Germinal center (tissue), 1 donor: ENCODE measurements at regions not wholly inside any gene's neighbourhood (a gene's known extent, or its start where the extent isn't known, plus 50 kb on each side); places are given as distances from the start of the nearest gene placed in this dataset.

Experiments
- DNase-seq: peaks from one replicate; pipeline ENCODE4 v3.0.0; 2012; ENCODE audit warnings: mixed read lengths, low spot score

GRCh38 chr10:111506266-111507034, 429.6 kb downstream of the ADRA2A start:
- no peak for DNase-seq

DNA sequence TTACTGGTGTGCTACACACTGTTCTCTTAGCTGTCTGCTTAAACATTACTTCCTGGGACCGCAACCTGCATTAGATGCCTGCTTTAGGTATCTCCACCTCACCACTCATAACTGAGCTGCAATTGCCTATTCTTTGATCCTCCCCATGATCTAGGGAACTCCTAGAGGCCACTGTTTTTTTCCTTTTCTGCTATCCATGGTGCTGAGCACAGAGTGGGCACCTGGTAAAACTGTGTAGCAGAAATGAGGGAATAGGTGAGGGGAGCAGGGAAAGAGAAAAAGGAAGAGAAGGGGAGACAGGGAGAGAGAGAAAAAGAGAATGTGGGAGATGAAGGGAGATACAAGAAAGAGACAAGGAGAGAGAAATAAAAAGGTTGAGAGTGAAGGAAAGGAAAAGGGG, 434.9 kb downstream of the ADRA2A start:
- no peak for DNase-seq

GRCh38 chr10:111515264-111515663, 438.4 kb downstream of the ADRA2A start:
- no peak for DNase-seq

DNA sequence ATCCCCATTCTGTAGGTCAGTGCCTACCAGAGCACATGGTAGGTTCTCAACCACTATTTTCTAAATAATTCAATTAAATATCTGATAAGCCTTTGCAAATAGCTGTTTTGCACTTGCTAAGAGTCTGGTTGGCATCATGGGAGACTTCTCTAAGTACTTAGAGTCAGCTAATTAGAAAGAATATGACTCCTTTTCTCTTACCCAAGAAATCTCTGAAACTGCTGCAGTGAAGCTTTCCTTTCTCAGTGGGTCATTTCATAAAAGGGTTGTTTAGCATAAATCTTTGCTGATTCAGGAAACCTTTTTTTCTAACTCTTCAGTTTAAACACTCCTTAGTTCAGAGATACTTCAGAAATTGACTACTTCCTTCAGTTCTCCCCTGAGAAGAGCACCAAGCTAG, 438.9 kb downstream of the ADRA2A start:
- DNase-seq: no peak

- DNase-seq: no peak
These were observed 439.3 kb downstream of the ADRA2A start for GRCh38 chr10:111516144-111516543.

DNA sequence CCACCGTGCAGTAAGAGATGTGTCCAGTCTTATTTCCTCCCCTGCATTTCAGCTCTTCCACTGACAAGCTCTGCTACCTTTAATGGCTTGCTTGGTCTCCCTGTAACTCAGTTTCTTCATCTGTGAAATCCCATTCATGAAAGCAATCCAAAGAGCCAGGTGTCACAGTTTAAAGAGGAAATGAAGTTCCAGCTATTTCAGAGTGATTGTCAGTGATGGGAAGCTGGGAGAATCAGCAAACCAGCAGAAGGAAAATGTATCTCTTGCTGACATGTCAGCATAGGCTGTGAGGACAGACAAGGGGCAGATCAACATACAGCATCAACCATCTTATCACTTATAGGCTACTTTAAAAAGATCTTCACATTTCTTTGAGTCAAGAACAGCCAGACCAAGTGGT, 445.3 kb downstream of the ADRA2A start:
- no peak for DNase-seq

GRCh38 chr10:111522551-111522950, 445.7 kb downstream of the ADRA2A start:
- no peak for DNase-seq

DNA sequence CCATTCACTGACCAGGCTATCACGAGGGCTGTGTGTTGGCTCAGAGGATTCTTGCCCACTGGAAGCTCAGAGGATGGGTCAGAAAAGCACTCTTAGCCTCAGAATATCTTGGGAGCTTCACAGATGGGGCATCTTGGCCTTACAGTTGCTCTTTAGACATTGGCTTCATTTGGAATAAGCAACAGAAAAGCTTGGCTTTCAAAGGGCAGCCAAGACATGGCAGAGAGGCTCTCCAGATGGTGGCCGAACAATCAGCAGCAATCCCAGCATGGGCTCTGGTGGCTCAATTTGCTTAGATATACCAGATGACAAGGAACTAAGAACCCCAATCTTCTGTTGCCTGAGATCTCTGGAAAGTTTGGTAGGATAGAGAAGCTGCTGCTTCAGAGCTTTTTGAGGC, 446.2 kb downstream of the ADRA2A start:
- DNase-seq: no peak

DNA sequence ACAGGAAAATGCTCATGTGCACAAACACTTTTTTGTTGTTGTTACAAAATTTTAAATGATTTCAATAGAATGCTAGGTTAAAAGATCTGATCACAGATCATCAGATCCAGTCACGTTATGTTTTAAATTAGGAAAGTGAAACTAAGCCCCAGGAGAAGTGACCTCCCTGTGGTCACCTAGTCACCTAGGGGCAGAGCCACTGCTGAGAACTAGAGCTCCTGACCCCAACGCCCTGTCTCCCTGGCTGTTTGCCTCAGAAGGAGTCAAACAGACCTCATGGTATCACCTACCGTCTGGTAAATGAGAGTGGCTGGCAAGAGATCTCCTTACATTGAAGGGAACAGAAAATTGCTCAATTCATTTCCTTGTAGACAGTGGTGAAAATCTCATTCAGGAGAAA, 447.3 kb downstream of the ADRA2A start:
- DNase-seq: no peak

GRCh38 chr10:111525696-111526095, 448.9 kb downstream of the ADRA2A start:
- DNase-seq: no peak

DNA sequence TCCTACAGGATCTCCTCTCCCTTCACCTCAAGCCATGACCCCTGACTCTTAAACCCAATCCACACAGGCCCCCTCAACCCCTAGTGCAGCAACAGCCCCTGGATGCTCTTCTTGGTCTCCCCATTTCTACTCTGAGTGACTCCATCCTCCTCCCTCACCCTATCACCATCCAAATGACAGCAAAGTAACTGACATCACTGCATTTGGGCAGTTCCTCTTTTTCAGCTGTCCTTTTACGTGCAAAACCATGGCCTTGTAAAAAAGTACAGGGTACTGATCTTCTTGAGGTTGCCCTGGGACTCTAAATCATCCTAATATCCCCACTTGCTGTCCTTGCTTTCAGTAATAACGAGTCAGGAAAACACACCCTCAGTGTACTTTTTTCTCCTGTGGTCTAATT, 454.9 kb downstream of the ADRA2A start:
- DNase-seq: no peak

DNA sequence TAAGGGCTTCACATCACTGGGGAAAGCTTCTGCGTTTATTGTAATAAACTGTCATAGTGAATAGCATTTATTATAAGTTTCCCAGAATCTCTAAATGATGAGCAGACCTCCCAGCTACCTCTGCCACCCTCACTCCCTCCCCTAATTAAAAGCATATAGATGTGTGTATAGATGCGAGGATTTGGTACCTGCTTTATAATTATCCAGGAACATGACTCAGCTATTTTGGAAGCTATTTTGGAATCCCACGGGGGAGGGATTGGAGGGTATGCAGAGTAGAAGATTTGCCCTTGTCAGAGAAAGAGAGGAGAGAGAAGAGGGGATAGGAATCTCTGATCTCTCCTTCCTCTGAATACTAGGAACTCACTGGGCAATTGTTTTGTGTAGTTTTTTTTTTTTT, 455.3 kb downstream of the ADRA2A start:
- DNase-seq: no peak

- DNase-seq: no peak
These were observed 462.4 kb downstream of the ADRA2A start for GRCh38 chr10:111539246-111539645.

GRCh38 chr10:111543854-111544253, 467.0 kb downstream of the ADRA2A start:
- DNase-seq: no peak

- no peak for DNase-seq
These were observed 469.2 kb downstream of the ADRA2A start for GRCh38 chr10:111545861-111546605.

DNA sequence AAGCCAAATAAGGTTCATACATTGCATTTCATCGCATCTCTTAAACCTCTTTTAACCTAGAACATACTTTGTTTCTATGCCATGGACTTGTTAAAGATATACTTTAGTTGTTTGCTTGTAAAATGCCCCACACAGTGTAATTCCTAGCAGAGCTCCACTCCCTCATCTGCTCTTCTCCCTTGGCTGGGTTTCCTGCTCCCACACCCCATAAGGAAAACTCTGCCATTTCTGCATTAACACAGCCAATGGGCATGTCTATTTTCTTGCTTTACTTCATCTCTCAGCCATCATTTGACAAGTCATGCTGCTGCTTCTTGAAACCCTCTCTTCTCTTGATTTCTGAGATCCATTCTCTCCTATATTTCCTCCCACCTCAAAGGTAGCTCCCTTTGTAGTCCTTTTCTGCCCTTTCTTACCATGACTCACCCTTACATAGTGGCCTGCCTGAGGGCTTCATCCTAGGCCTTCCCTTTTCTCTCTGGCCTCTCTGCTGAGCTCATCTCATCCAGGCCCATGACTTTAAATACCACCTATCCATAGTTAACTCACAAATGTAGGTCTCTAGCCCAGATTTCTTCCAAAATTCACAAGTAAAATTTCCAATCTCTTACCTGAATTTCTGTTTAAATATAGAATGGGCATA, 471.4 kb downstream of the ADRA2A start:
- no peak for DNase-seq

DNA sequence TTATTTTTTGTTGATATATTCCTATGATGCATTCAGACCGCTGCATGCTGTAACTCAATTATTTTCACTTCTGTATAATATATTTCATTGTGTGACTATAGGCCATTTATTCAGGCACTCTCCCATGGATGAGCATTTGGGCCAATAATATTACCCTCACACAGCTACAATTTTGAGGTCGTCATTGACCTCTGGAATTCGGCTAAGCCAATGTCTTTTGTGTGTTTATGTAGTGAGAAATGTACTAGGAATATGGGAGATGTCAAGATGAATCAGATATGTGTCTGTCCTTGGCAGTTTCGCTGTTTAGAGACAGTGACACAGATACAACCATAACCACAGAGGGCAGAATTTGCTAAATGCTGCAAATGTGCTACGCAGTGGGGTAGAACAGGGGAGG, 474.2 kb downstream of the ADRA2A start:
- no peak for DNase-seq

DNA sequence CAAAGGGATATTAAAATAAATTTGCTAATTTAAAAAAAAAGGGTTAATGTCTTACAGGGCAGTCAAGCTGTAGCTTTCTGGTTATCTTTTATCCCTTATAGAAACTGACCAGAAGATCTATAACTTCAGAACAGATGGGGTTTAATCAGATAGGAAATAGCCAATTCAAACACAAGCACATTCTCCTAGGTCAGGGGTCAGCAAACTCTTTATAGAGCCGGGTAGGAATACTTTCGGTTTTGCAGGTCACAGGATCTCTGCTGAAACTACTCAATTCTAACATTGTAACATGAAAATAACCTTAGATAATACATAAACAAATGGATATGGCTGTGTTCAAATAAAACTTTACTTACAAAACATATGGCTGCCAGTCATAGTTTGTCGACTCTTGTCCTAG, 479.8 kb downstream of the ADRA2A start:
- no peak for DNase-seq

- DNase-seq: no peak
These were observed 481.4 kb downstream of the ADRA2A start for GRCh38 chr10:111558211-111558610.

GRCh38 chr10:111560027-111560426, 483.2 kb downstream of the ADRA2A start:
- no peak for DNase-seq

GRCh38 chr10:111561124-111561523, 484.3 kb downstream of the ADRA2A start:
- DNase-seq: no peak

DNA sequence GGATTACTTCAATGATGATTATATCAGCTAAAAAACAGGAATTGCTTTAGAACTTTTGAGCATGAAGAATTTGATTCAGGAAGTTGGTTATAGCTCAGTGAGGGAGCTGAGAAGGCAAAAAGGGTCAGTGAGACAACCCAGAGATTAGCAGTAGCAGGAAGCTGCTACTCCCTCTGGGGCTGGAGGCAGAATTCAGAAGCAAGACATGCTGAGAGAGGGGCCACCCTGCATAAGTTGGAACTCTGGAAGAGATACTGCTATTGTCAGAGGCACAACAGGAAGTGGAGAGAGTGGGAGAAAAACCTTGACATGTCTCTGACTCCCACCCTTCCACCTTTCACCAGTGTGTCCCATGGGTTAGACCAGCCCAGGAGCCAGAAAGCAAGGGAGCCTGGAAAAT, 488.7 kb downstream of the ADRA2A start:
- DNase-seq: no peak

DNA sequence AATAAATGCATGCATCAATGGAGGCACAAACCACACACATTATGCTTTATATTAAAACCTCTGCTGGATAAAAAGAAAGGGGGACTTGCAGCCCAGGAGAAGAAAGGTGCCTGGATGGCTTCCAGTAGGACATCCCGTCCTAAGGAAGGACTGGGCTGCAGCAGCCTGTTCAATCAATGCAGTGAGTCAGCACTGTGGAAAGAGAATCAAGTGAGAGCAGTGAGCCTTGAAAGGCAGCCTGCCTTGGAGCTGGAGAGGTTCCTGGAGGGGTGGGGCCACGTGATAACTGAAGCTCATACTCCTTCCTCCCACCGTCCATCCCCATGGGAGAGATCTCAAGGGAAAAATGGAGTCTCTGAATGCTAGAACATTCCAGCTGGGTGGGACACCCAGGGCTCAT, 501.2 kb downstream of the ADRA2A start:
- no peak for DNase-seq
